Endothelial cell of umbilical vein (primary cell): ENCODE measurements at regions not wholly inside any gene's neighbourhood (a gene's known extent, or its start where the extent isn't known, plus 50 kb on each side); places are given as distances from the start of the nearest gene placed in this dataset.

ENCODE experiments used
- BruUV-seq: library from RNA; stranded (reverse); fragments of 400-500 nt; replicated peaks from 2 replicates; lab custom pipeline; 2021; lab: Mats Ljungman, UMichigan
- CTCF ChIA-PET: fragments of 300-600, 350-600 bp; sonication (Branson Sonifier 250); formaldehyde crosslinking; loops from one replicate; lab custom pipeline; 2021; ENCODE audit warnings: antibody characterized with exemption, inconsistent platforms; lab: Charles Lee
- POLR2A ChIA-PET: fragments of 300-600, 350-600 bp; sonication (Branson Sonifier 250); formaldehyde crosslinking; loops from one replicate; lab custom pipeline; 2021; ENCODE audit warnings: antibody characterized with exemption, inconsistent platforms; lab: Charles Lee
- DNase-seq: peaks from one replicate; pipeline ENCODE4 v3.0.0-alpha.2; 2011; ENCODE audit warnings: low read depth, low spot score
- FAIRE-seq: peaks from 2 replicates; lab custom pipeline; 2011; peaks lifted over from hg19 to GRCh38; lab: Jason Lieb, UNC
- H2AFZ ChIP-seq: 2 replicates; pipeline ENCODE4 v1.6.0; 2012; ENCODE audit warnings: low read depth, low read length, control low read depth, inconsistent platforms
- H3K27ac ChIP-seq: 2 replicates; pipeline ENCODE4 v1.5.1; 2011; ENCODE audit warnings: low read depth, mild to moderate bottlenecking, control low read depth, low read length, moderate library complexity; ENCODE audit not compliant: insufficient read depth
- H3K27me3 ChIP-seq, 2 experiments: 2 replicates each; pipeline versions ENCODE4 v1.6.0 to v1.6.1; 2011; ENCODE audit warnings: low read length in 2 of 2, mixed read lengths in 1 of 2; ENCODE audit not compliant: control insufficient read depth in 2 of 2, insufficient read depth in 2 of 2
- H3K36me3 ChIP-seq, 2 experiments: 2 replicates in 1 of 2; 3 replicates in 1 of 2; pipeline ENCODE4 v1.5.1; 2011; ENCODE audit warnings: low read length in 2 of 2, mild to moderate bottlenecking in 1 of 2, moderate library complexity in 1 of 2; ENCODE audit not compliant: control insufficient read depth in 2 of 2, insufficient read depth in 2 of 2; ENCODE audit errors: extremely low read depth in 1 of 2
- H3K4me1 ChIP-seq: 3 replicates; pipeline ENCODE4 v1.5.1; 2011; ENCODE audit warnings: mild to moderate bottlenecking, low read length; ENCODE audit not compliant: control insufficient read depth, insufficient read depth; ENCODE audit errors: extremely low read depth
- H3K4me2 ChIP-seq: 2 replicates; pipeline ENCODE4 v1.6.1; 2011; ENCODE audit warnings: low read length, control low read depth, mixed read lengths; ENCODE audit not compliant: insufficient read depth
- H3K4me3 ChIP-seq, 3 experiments: fragments of 200-600 bp in 1 of 3; sonication (generic), shearing (Covaris generic) in 1 of 3; replicated peaks in 1 of 3; 2 replicates each; pipeline ENCODE4 v1.5.1; 2011 to 2016; ENCODE audit warnings: control low read depth in 3 of 3, low read length in 3 of 3, mild to moderate bottlenecking in 2 of 3, inconsistent platforms in 1 of 3, low read depth in 1 of 3, moderate library complexity in 1 of 3; ENCODE audit not compliant: insufficient read depth in 1 of 3
- H3K79me2 ChIP-seq: 2 replicates; pipeline ENCODE4 v1.6.0; 2012; ENCODE audit warnings: low read length, inconsistent platforms; ENCODE audit not compliant: control insufficient read depth, insufficient read depth
- H3K9ac ChIP-seq: replicated peaks from 2 replicates; pipeline ENCODE3; 2011; ENCODE audit warnings: low read length, control low read depth; ENCODE audit not compliant: insufficient read depth; ENCODE audit errors: extremely low read depth
- H3K9me1 ChIP-seq: replicated peaks from 3 replicates; pipeline ENCODE4 v1.6.0; 2011; ENCODE audit warnings: mild to moderate bottlenecking, low read length; ENCODE audit not compliant: control insufficient read depth, insufficient read depth; ENCODE audit errors: extremely low read depth
- H3K9me3 ChIP-seq: replicated peaks from 2 replicates; pipeline ENCODE4 v1.5.1; 2012; ENCODE audit warnings: low read length, inconsistent platforms; ENCODE audit not compliant: control insufficient read depth, insufficient read depth
- H4K20me1 ChIP-seq: replicated peaks from 2 replicates; pipeline ENCODE3; 2011; ENCODE audit warnings: mild to moderate bottlenecking, low read length; ENCODE audit not compliant: control insufficient read depth, insufficient read depth; ENCODE audit errors: extremely low read depth
- CTCF ChIP-seq, 2 donors: IDR thresholded peaks; 1 replicate in 1 of 2; 2 replicates in 1 of 2; pipeline ENCODE4 v1.5.1; 2011; ENCODE audit warnings: low read length in 2 of 2, mild to moderate bottlenecking in 2 of 2, moderate library complexity in 2 of 2, control low read depth in 1 of 2, inconsistent platforms in 1 of 2, low read depth in 1 of 2; ENCODE audit not compliant: insufficient read depth in 1 of 2; ENCODE audit errors: extremely low read depth in 1 of 2
- EZH2 ChIP-seq: IDR thresholded peaks from 2 replicates; pipeline ENCODE4 v1.6.1; 2012; ENCODE audit warnings: borderline replicate concordance, low read depth, mild to moderate bottlenecking, moderate library complexity, low read length, inconsistent platforms; ENCODE audit not compliant: severe bottlenecking
- FOS ChIP-seq: IDR thresholded peaks from 2 replicates; pipeline ENCODE4 v1.6.1; 2011; ENCODE audit warnings: mild to moderate bottlenecking, low read length, moderate library complexity, borderline replicate concordance; ENCODE audit not compliant: insufficient read depth
- GATA2 ChIP-seq: IDR thresholded peaks from 2 replicates; pipeline ENCODE4 v1.7.0; 2011; ENCODE audit warnings: low read depth, mild to moderate bottlenecking, moderate library complexity, mixed read lengths, low read length; ENCODE audit not compliant: insufficient read length, insufficient read depth
- JUN ChIP-seq: IDR thresholded peaks from 2 replicates; pipeline ENCODE4 v1.6.1; 2011; ENCODE audit warnings: borderline replicate concordance, low read depth; ENCODE audit not compliant: insufficient read length, insufficient read depth
- MYC ChIP-seq: IDR thresholded peaks from one replicate; pipeline ENCODE4 v1.6.1; 2011; ENCODE audit warnings: mild to moderate bottlenecking, low read depth, low read length
- POLR2A ChIP-seq: IDR thresholded peaks from 2 replicates; pipeline ENCODE4 v1.6.1; 2012; ENCODE audit warnings: low read depth, mild to moderate bottlenecking, control low read depth, low read length
- POLR2AphosphoS5 ChIP-seq: IDR thresholded peaks from 2 replicates; pipeline ENCODE4 v1.6.1; 2012; ENCODE audit warnings: low read depth, mild to moderate bottlenecking, control low read depth, low read length, moderate library complexity; ENCODE audit not compliant: insufficient read depth
- dilution Hi-C: fragments of 300-500 bp; cut with MboI; formaldehyde crosslinking; loops from one replicate; pipeline ENCODE4 v1.15.0; 2019; ENCODE audit warnings: low sequenced_read_pairs; ENCODE audit not compliant: extremely low pct_ligation_motif_present
- intact Hi-C: fragments of 100-400 bp; cut with micrococcal nuclease; formaldehyde crosslinking; loops from one replicate; pipeline ENCODE4 v1.10.0; 2022
- TF ChIP-seq, protein P1 (sequence below): IDR thresholded peaks from 2 replicates; pipeline ENCODE4 v1.6.1; 2011; ENCODE audit not compliant: insufficient read depth, insufficient read length

GRCh38 chr12:93956551-93956950 lies 191.8 kb upstream of the PLXNC1 start:
- no TSS peak for BruUV-seq
- DNase-seq = no peak
- intact Hi-C loops (no loop called here), dilution Hi-C loops (no loop called here)
- no peak overlapping the region for H3K27ac ChIP-seq
- H3K9me1 ChIP-seq = no peaks in the 10 kb centered on the region
- no peak overlapping the region for H2AFZ ChIP-seq
- H3K4me1 ChIP-seq = no peaks in the 10 kb centered on the region
- ChIA-PET CTCF (interaction anchor here (1.1 kb wide), 1 partner anchor 12 kb away, joined by 3 read pairs; no protein-coding TSS in a partner anchor), POLR2A (no interaction called here)
- H4K20me1 ChIP-seq = no peaks in the 10 kb centered on the region
- no peaks in the 10 kb centered on the region for H3K36me3 ChIP-seq
- H3K9ac ChIP-seq = no peak overlapping the region
- no peaks in the 10 kb centered on the region for H3K27me3 ChIP-seq
- H3K4me3 ChIP-seq = no peak overlapping the region
- TF ChIP-seq CTCF (IDR thresholded peaks at IDR 0.05; ENCODE audit: extremely low read depth in 1 of 2, insufficient read depth in 1 of 2, low read depth in 1 of 2, low read length in 2 of 2) (no peak), FOS (no peak), JUN (no peak), POLR2A (no peak), POLR2AphosphoS5 (no peak), GATA2 (no peak), MYC (no peak), EZH2 (no peak)
- TF ChIP-seq, protein P1, sequence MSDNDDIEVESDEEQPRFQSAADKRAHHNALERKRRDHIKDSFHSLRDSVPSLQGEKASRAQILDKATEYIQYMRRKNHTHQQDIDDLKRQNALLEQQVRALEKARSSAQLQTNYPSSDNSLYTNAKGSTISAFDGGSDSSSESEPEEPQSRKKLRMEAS = no peak
- H3K79me2 ChIP-seq = no peaks in the 10 kb centered on the region
- no peaks in the 10 kb centered on the region for H3K9me3 ChIP-seq
- H3K4me2 ChIP-seq = no peak overlapping the region
- FAIRE-seq = no peak
